GM12878 (cell line): ENCODE measurements at regions not wholly inside any gene's neighbourhood (a gene's known extent, or its start where the extent isn't known, plus 50 kb on each side); places are given as distances from the start of the nearest gene placed in this dataset.

Experiments used
- ATAC-seq: fragments of 200-7000 bp; cut with Tn5 transposase; 3 replicates; pipeline ENCODE4 v1.9.1; 2020; ENCODE audit warnings: mild to moderate bottlenecking, moderate library complexity
- BruUV-seq: library from RNA; stranded (reverse); fragments of 400-500 nt; replicated peaks from 2 replicates; lab custom pipeline; 2021; lab: Mats Ljungman, UMichigan
- CTCF ChIA-PET: fragments of 300-600 bp; sonication (Branson Sonifier 250); formaldehyde crosslinking; extraction: SDS; loops from one replicate; lab custom pipeline; 2021; ENCODE audit warnings: inconsistent platforms; lab: Yijun Ruan, JAX
- POLR2A ChIA-PET: fragments of 350-600 bp; formaldehyde crosslinking; extraction: SDS; loops from one replicate; lab custom pipeline; 2021; ENCODE audit warnings: inconsistent platforms; lab: Charles Lee
- RAD21 ChIA-PET: fragments of 300-600 bp; sonication (Branson Sonifier 250); formaldehyde crosslinking; loops from one replicate; lab custom pipeline; 2023; ENCODE audit warnings: antibody characterized with exemption; ENCODE audit not compliant: unreplicated experiment; lab: Charles Lee
- SMC1A ChIA-PET: fragments of 300-600 bp; sonication (Branson Sonifier 250); formaldehyde crosslinking; loops from one replicate; lab custom pipeline; 2023; ENCODE audit not compliant: unreplicated experiment, uncharacterized antibody; lab: Charles Lee
- DNase-seq: peaks from one replicate; pipeline ENCODE4 v3.0.0-alpha.2; 2011; ENCODE audit warnings: low read depth, low spot score
- FAIRE-seq: peaks from 3 replicates; lab custom pipeline; 2011; peaks lifted over from hg19 to GRCh38; lab: Jason Lieb, UNC
- H2AFZ ChIP-seq: 2 replicates; pipeline ENCODE4 v1.6.0; 2011; ENCODE audit warnings: low read depth, low read length, control low read depth; ENCODE audit not compliant: control insufficient read depth
- H3K27ac ChIP-seq: 2 replicates; pipeline ENCODE4 v1.5.1; 2011; ENCODE audit warnings: control low read depth; ENCODE audit not compliant: control insufficient read depth, insufficient read depth
- H3K27me3 ChIP-seq, 2 experiments: replicated peaks in 1 of 2; 2 replicates each; pipeline versions ENCODE4 v1.6.0 to v1.6.1; 2011; ENCODE audit warnings: low read length in 1 of 2; ENCODE audit not compliant: control insufficient read depth in 2 of 2, insufficient read depth in 2 of 2
- H3K36me3 ChIP-seq, 2 experiments: 2 replicates each; pipeline ENCODE4 v1.5.1; 2011; ENCODE audit warnings: low read length in 1 of 2; ENCODE audit not compliant: control insufficient read depth in 2 of 2, insufficient read depth in 2 of 2
- H3K4me1 ChIP-seq: 2 replicates; pipeline ENCODE4 v1.6.1; 2011; ENCODE audit warnings: mild to moderate bottlenecking, low read length, moderate library complexity, mixed read lengths; ENCODE audit not compliant: control insufficient read depth, insufficient read depth
- H3K4me2 ChIP-seq: 2 replicates; pipeline ENCODE4 v1.6.0; 2011; ENCODE audit warnings: control low read depth; ENCODE audit not compliant: control insufficient read depth, insufficient read depth
- H3K4me3 ChIP-seq: fragments of 200-600 bp; sonication (generic); 2 replicates; pipeline ENCODE4 v1.5.1; 2016
- H3K79me2 ChIP-seq: 2 replicates; pipeline ENCODE4 v1.6.0; 2011; ENCODE audit warnings: low read length; ENCODE audit not compliant: control insufficient read depth, insufficient read depth
- H3K9ac ChIP-seq: 2 replicates; pipeline ENCODE4 v1.8.0; 2011; ENCODE audit warnings: low read length, control low read depth, mixed read lengths; ENCODE audit not compliant: control insufficient read depth, insufficient read depth
- H3K9me3 ChIP-seq: replicated peaks from 3 replicates; pipeline ENCODE4 v1.5.1; 2011; ENCODE audit warnings: mild to moderate bottlenecking, low read length; ENCODE audit not compliant: control insufficient read depth, insufficient read depth
- H4K20me1 ChIP-seq: 2 replicates; pipeline ENCODE4 v1.6.0; 2011; ENCODE audit not compliant: control insufficient read depth, insufficient read depth
- CREB1 ChIP-seq: IDR thresholded peaks from 2 replicates; pipeline ENCODE4 v1.6.1; 2012; ENCODE audit warnings: low read depth, mild to moderate bottlenecking, inconsistent platforms
- FOS ChIP-seq: IDR thresholded peaks from 3 replicates; pipeline ENCODE4 v1.6.1; 2011; ENCODE audit warnings: borderline replicate concordance; ENCODE audit not compliant: insufficient read length; ENCODE audit errors: extremely low read depth
- MTA2 ChIP-seq: fragments of 450-650 bp; IDR thresholded peaks from 2 replicates; pipeline ENCODE4 v1.6.1; 2016; ENCODE audit warnings: low read depth, mild to moderate bottlenecking, moderate library complexity
- NKRF ChIP-seq: fragments of 450-650 bp; conservative IDR thresholded peaks from 2 replicates; pipeline ENCODE4 v1.6.1; 2017; ENCODE audit warnings: mild to moderate bottlenecking, moderate library complexity
- RELA ChIP-seq: fragments of 450-650 bp; IDR thresholded peaks from 2 replicates; pipeline ENCODE4 v1.8.0; 2014; ENCODE audit warnings: borderline replicate concordance; ENCODE audit not compliant: partially characterized antibody
- SIN3A ChIP-seq: IDR thresholded peaks from 2 replicates; pipeline ENCODE4 v1.6.1; 2012; ENCODE audit warnings: low read depth, low read length, improper control_type of control experiment
- ZBTB33 ChIP-seq: fragments of 450-650 bp; IDR thresholded peaks from 2 replicates; pipeline ENCODE4 v1.6.1; 2017; ENCODE audit warnings: mild to moderate bottlenecking
- ZSCAN29 ChIP-seq: fragments of 450-650 bp; IDR thresholded peaks from 2 replicates; pipeline ENCODE4 v1.6.1; 2017; ENCODE audit warnings: mild to moderate bottlenecking, moderate library complexity
- WGBS: methylation state at CpG from one replicate; pipeline ENCODE4 v1.1.6; 2016; ENCODE audit warnings: low lambda C conversion rate; ENCODE audit not compliant: insufficient replicate concordance, insufficient coverage; ENCODE audit errors: missing lambda C conversion rate; 5-methylcytosine and 5-hydroxymethylcytosine counted together
- in situ Hi-C: fragments of 300-500 bp; cut with MboI; formaldehyde crosslinking; loops from 9 replicates; pipeline ENCODE4 v1.14.3; 2018; ENCODE audit warnings: mixed read lengths
- intact Hi-C: fragments of 100-400 bp; cut with micrococcal nuclease; formaldehyde crosslinking; loops from one replicate; pipeline ENCODE4 v1.14.2; 2022; ENCODE audit not compliant: unreplicated experiment
- TF ChIP-seq, protein P1 (sequence below): fragments of 450-650 bp; IDR thresholded peaks from 2 replicates; pipeline ENCODE4 v1.6.1; 2016; ENCODE audit warnings: mild to moderate bottlenecking

GRCh38 chr16:5622234-5622884 lies 524.8 kb upstream of the EEF2KMT start:
- intact Hi-C loops: no loop called here

More at GRCh38 chr16:5622234-5622884, 524.8 kb upstream of the EEF2KMT start:
- Histone ChIP-seq H3K4me1 (no peaks in the 10 kb centered on the region), H4K20me1 (no peaks in the 10 kb centered on the region), H3K27ac (no peak overlapping the region), H3K27me3 (no peaks in the 10 kb centered on the region), H3K36me3 (no peaks in the 10 kb centered on the region), H3K4me2 (no peak overlapping the region), H2AFZ (no peak overlapping the region), H3K79me2 (no peaks in the 10 kb centered on the region), H3K9me3 (no peaks in the 10 kb centered on the region; the same call in 2 of the 3 replicates), H3K4me3 (no peak overlapping the region), H3K9ac (no peak overlapping the region)
- no peak for DNase-seq
- ATAC-seq: no peak
- in situ Hi-C loops: no loop called here
- CTCF ChIA-PET: no interaction called here
- SMC1A ChIA-PET: no interaction called here
- POLR2A ChIA-PET: no interaction called here
- no peak for FAIRE-seq
- 61% methylated on average over 9 of the region's 9 CpGs for WGBS
- RAD21 ChIA-PET: no interaction called here
- BruUV-seq: no TSS peak
- TF ChIP-seq NKRF (no peak), ZBTB33 (no peak), FOS (no peak), CREB1 (no peak), SIN3A (no peak), MTA2 (no peak), RELA (no peak), ZSCAN29 (no peak)
- TF ChIP-seq, protein P1, sequence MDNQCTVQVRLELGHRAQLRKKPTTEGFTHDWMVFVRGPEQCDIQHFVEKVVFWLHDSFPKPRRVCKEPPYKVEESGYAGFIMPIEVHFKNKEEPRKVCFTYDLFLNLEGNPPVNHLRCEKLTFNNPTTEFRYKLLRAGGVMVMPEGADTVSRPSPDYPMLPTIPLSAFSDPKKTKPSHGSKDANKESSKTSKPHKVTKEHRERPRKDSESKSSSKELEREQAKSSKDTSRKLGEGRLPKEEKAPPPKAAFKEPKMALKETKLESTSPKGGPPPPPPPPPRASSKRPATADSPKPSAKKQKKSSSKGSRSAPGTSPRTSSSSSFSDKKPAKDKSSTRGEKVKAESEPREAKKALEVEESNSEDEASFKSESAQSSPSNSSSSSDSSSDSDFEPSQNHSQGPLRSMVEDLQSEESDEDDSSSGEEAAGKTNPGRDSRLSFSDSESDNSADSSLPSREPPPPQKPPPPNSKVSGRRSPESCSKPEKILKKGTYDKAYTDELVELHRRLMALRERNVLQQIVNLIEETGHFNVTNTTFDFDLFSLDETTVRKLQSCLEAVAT: no peak
